ENCODE measurements at regions not wholly inside any gene's neighbourhood (a gene's known extent, or its start where the extent isn't known, plus 50 kb on each side); places are given as distances from the start of the nearest gene placed in this dataset.
"Not testable (repeated sequence)": the region's sequence is repeated elsewhere in the genome, so short reads cannot be mapped to it uniquely, and the experiment has no call there.

GRCh38 chr3:135649361-135649760 lies 316.2 kb upstream of the PPP2R3A start:
- H3K4me3 ChIP-seq (ENCODE audit: low read depth, low read length), result no peak overlapping the region
- no peak for TF ChIP-seq CTCF (IDR thresholded peaks at IDR 0.05; ENCODE audit: low read depth, low read length, missing control alignments)
- DNase-seq (ENCODE audit: low read depth), result no peak

- TF ChIP-seq CTCF (IDR thresholded peaks at IDR 0.05; ENCODE audit: low read depth, low read length, missing control alignments), result no peak
- DNase-seq (ENCODE audit: low read depth), result no peak
- no peak overlapping the region for H3K4me3 ChIP-seq (ENCODE audit: low read depth, low read length)
These were observed 315.2 kb upstream of the PPP2R3A start for GRCh38 chr3:135650309-135650708.

- H3K4me3 ChIP-seq (ENCODE audit: low read depth, low read length), result no peak overlapping the region
- no peak for TF ChIP-seq CTCF (IDR thresholded peaks at IDR 0.05; ENCODE audit: low read depth, low read length, missing control alignments)
- no peak for DNase-seq (ENCODE audit: low read depth)
These were observed 313.1 kb upstream of the PPP2R3A start for GRCh38 chr3:135652388-135652787.

- no peak for DNase-seq (ENCODE audit: low read depth)
- H3K4me3 ChIP-seq (ENCODE audit: low read depth, low read length), result no peak overlapping the region
- no peak for TF ChIP-seq CTCF (IDR thresholded peaks at IDR 0.05; ENCODE audit: low read depth, low read length, missing control alignments)
These were observed 310.2 kb upstream of the PPP2R3A start for GRCh38 chr3:135655328-135655727.

- not testable (repeated sequence) for DNase-seq (ENCODE audit: low read depth); H3K4me3 ChIP-seq (ENCODE audit: low read depth, low read length)
These were observed 307.1 kb upstream of the PPP2R3A start for GRCh38 chr3:135658451-135658850.

GRCh38 chr3:135667061-135667460 lies 298.5 kb upstream of the PPP2R3A start:
- no peak overlapping the region for H3K4me3 ChIP-seq (ENCODE audit: low read depth, low read length)
- TF ChIP-seq CTCF (IDR thresholded peaks at IDR 0.05; ENCODE audit: low read depth, low read length, missing control alignments), result no peak
- DNase-seq (ENCODE audit: low read depth), result no peak

- no peak overlapping the region for H3K4me3 ChIP-seq (ENCODE audit: low read depth, low read length)
- no peak for TF ChIP-seq CTCF (IDR thresholded peaks at IDR 0.05; ENCODE audit: low read depth, low read length, missing control alignments)
- DNase-seq (ENCODE audit: low read depth), result no peak
These were observed 291.0 kb upstream of the PPP2R3A start for GRCh38 chr3:135674508-135674907.

- no peak overlapping the region for H3K4me3 ChIP-seq (ENCODE audit: low read depth, low read length)
- DNase-seq (ENCODE audit: low read depth), result no peak
- no peak for TF ChIP-seq CTCF (IDR thresholded peaks at IDR 0.05; ENCODE audit: low read depth, low read length, missing control alignments)
These were observed 287.1 kb upstream of the PPP2R3A start for GRCh38 chr3:135678386-135678785.
